K562 (cell line): ENCODE measurements at regions not wholly inside any gene's neighbourhood (a gene's known extent, or its start where the extent isn't known, plus 50 kb on each side); places are given as distances from the start of the nearest gene placed in this dataset.

Experiments
- ATAC-seq: fragments of 200-7000 bp; cut with Tn5 transposase; 3 replicates; pipeline ENCODE4 v1.9.1; 2020; ENCODE audit warnings: moderate library complexity
- BruUV-seq: library from RNA; stranded (reverse); fragments of 400-500 nt; replicated peaks from 2 replicates; lab custom pipeline; 2021; lab: Mats Ljungman, UMichigan
- CTCF ChIA-PET: fragments of 300-600 bp; formaldehyde crosslinking; extraction: SDS; loops from one replicate; lab custom pipeline; 2021; ENCODE audit warnings: low intra/inter-chr PET ratio; lab: Yijun Ruan, JAX
- POLR2A ChIA-PET: fragments of 300-600, 350-650 bp; sonication (Branson Sonifier 250); formaldehyde crosslinking; extraction: SDS; loops from one replicate; lab custom pipeline; 2021; ENCODE audit warnings: antibody characterized with exemption, inconsistent platforms; lab: Yijun Ruan, JAX
- DNase-seq, 4 experiments: peaks; one replicate each; pipeline versions ENCODE4 v3.0.0 to v3.0.0-alpha.2; 2011 to 2018; ENCODE audit warnings: low spot score in 3 of 4, mixed read lengths in 3 of 4; ENCODE audit errors: extremely low read depth in 1 of 4
- FAIRE-seq: peaks from 2 replicates; lab custom pipeline; 2011; peaks lifted over from hg19 to GRCh38; lab: Jason Lieb, UNC
- H2AFZ ChIP-seq: 2 replicates; pipeline ENCODE4 v1.6.0; 2011; ENCODE audit warnings: low read depth, low read length, control low read depth, inconsistent platforms
- H3K27ac ChIP-seq: fragments of 200-600 bp; 3 replicates; pipeline ENCODE4 v1.8.0; 2011; ENCODE audit warnings: low read depth, mild to moderate bottlenecking, control low read depth, inconsistent platforms, low read length, moderate library complexity, mixed read lengths; ENCODE audit errors: extremely low read depth
- H3K27me3 ChIP-seq, 2 experiments: fragments of 300-600 bp in 1 of 2; 2 replicates in 1 of 2; 3 replicates in 1 of 2; pipeline versions ENCODE4 v1.6.0 to v1.8.0; 2011; ENCODE audit warnings: inconsistent platforms in 2 of 2, low read length in 2 of 2, mild to moderate bottlenecking in 1 of 2, mixed read lengths in 1 of 2, moderate library complexity in 1 of 2; ENCODE audit not compliant: control insufficient read depth in 2 of 2, insufficient read depth in 2 of 2
- H3K36me3 ChIP-seq: fragments of 300-600 bp; 3 replicates; pipeline ENCODE4 v1.8.0; 2011; ENCODE audit warnings: mild to moderate bottlenecking, low read length, inconsistent platforms; ENCODE audit not compliant: control insufficient read depth, insufficient read depth
- H3K4me1 ChIP-seq, 2 experiments: fragments of 200-600 bp in 1 of 2; replicated peaks in 1 of 2; 2 replicates in 1 of 2; 3 replicates in 1 of 2; pipeline versions ENCODE4 v1.5.1 to v1.8.0; 2011; ENCODE audit warnings: inconsistent platforms in 2 of 2, low read length in 2 of 2, mild to moderate bottlenecking in 1 of 2, mixed read lengths in 1 of 2, moderate library complexity in 1 of 2; ENCODE audit not compliant: control insufficient read depth in 2 of 2, insufficient read depth in 2 of 2
- H3K4me2 ChIP-seq: 2 replicates; pipeline ENCODE4 v1.6.1; 2011; ENCODE audit warnings: low read length, control low read depth, inconsistent platforms, mixed read lengths; ENCODE audit not compliant: insufficient read depth
- H3K4me3 ChIP-seq: fragments of 200-600 bp; sonication (generic), shearing (Covaris generic); 2 replicates; pipeline ENCODE4 v1.5.1; 2016; ENCODE audit warnings: control low read depth, inconsistent platforms
- H3K79me2 ChIP-seq: fragments of 200-600 bp; 3 replicates; pipeline ENCODE4 v1.8.0; 2011; ENCODE audit warnings: low read length, inconsistent platforms; ENCODE audit not compliant: control insufficient read depth, insufficient read depth
- H3K9ac ChIP-seq, 2 experiments: 2 replicates each; pipeline versions ENCODE4 v1.6.0 to v1.6.1; 2011; ENCODE audit warnings: low read depth in 2 of 2, low read length in 2 of 2, control low read depth in 1 of 2, inconsistent platforms in 1 of 2, mild to moderate bottlenecking in 1 of 2, mixed read lengths in 1 of 2; ENCODE audit not compliant: insufficient read depth in 1 of 2
- H3K9me1 ChIP-seq: one replicate; pipeline ENCODE4 v1.6.0; 2011; ENCODE audit warnings: inconsistent platforms, mild to moderate bottlenecking, low read length, moderate library complexity; ENCODE audit not compliant: control insufficient read depth, insufficient read depth
- H3K9me3 ChIP-seq: replicated peaks from 2 replicates; pipeline ENCODE4 v1.5.1; 2011; ENCODE audit warnings: low read depth, low read length, inconsistent platforms; ENCODE audit not compliant: control insufficient read depth, insufficient read depth
- H4K20me1 ChIP-seq: replicated peaks from 2 replicates; pipeline ENCODE4 v1.6.1; 2011; ENCODE audit warnings: low read length, inconsistent platforms, mixed read lengths; ENCODE audit not compliant: control insufficient read depth, insufficient read depth
- C11orf30 ChIP-seq: fragments of 450-650 bp; IDR thresholded peaks from 2 replicates; pipeline ENCODE4 v1.6.1; 2016; ENCODE audit warnings: low read depth, mild to moderate bottlenecking
- CAMTA2 ChIP-seq: fragments of 250-450 bp; sonication (Bioruptor Pico); conservative IDR thresholded peaks from 2 replicates; pipeline ENCODE4 v1.5.1; 2022
- CBX1 ChIP-seq: sonication (generic); IDR thresholded peaks from 2 replicates; pipeline ENCODE4 v1.6.1; 2016; ENCODE audit warnings: antibody characterized with exemption, low read depth, mild to moderate bottlenecking
- E2F5 ChIP-seq: sonication (generic); formaldehyde crosslinking; IDR thresholded peaks from 2 replicates; pipeline ENCODE4 v1.8.0; 2022; ENCODE audit warnings: mild to moderate bottlenecking, missing genetic modification reagents
- EHMT2 ChIP-seq: fragments of 450-650 bp; IDR thresholded peaks from 2 replicates; pipeline ENCODE4 v1.6.1; 2018; ENCODE audit warnings: antibody characterized with exemption
- FOS ChIP-seq: IDR thresholded peaks from 3 replicates; pipeline ENCODE4 v1.6.1; 2011; ENCODE audit not compliant: insufficient read length; ENCODE audit errors: extremely low read depth
- GABPA ChIP-seq: fragments of 200-800 bp; sonication (Bioruptor generic); conservative IDR thresholded peaks from 2 replicates; pipeline ENCODE4 v1.6.1; 2016; ENCODE audit warnings: low read depth, missing genetic modification characterization, missing compliant biosample characterization
- HDAC1 ChIP-seq, 2 experiments: fragments of 450-650 bp; IDR thresholded peaks; 2 replicates each; pipeline ENCODE4 v1.6.1; 2016 to 2017; ENCODE audit warnings: inconsistent platforms in 1 of 2, mild to moderate bottlenecking in 1 of 2, moderate library complexity in 1 of 2
- HDAC8 ChIP-seq: fragments of 450-650 bp; IDR thresholded peaks from 2 replicates; pipeline ENCODE4 v1.6.1; 2016; ENCODE audit warnings: mild to moderate bottlenecking, missing genetic modification characterization, moderate library complexity, missing compliant biosample characterization
- KDM1A ChIP-seq, 2 experiments: fragments of 450-650 bp; IDR thresholded peaks; 2 replicates each; pipeline ENCODE4 v1.6.1; 2016; ENCODE audit warnings: mild to moderate bottlenecking in 2 of 2
- MAFG ChIP-seq: fragments of 450-650 bp; conservative IDR thresholded peaks from 2 replicates; pipeline ENCODE4 v1.6.1; 2016; ENCODE audit warnings: missing genetic modification characterization, missing compliant biosample characterization
- NCOA4 ChIP-seq: fragments of 450-650 bp; IDR thresholded peaks from 2 replicates; pipeline ENCODE4 v1.6.1; 2018; ENCODE audit warnings: mild to moderate bottlenecking; ENCODE audit not compliant: partially characterized antibody
- NRF1 ChIP-seq, 2 experiments: fragments of 450-650 bp; IDR thresholded peaks in 1 of 2; conservative IDR thresholded peaks in 1 of 2; 2 replicates each; pipeline ENCODE4 v1.6.1; 2014; ENCODE audit warnings: mild to moderate bottlenecking in 2 of 2
- SIN3B ChIP-seq: fragments of 450-650 bp; IDR thresholded peaks from 2 replicates; pipeline ENCODE4 v1.6.1; 2017; ENCODE audit warnings: low read depth, mild to moderate bottlenecking, moderate library complexity
- SMARCC2 ChIP-seq: fragments of 450-650 bp; IDR thresholded peaks from 2 replicates; pipeline ENCODE4 v1.6.1; 2017; ENCODE audit warnings: antibody characterized with exemption, moderate library complexity, mild to moderate bottlenecking, low read depth
- TFE3 ChIP-seq: fragments of 450-650 bp; formaldehyde crosslinking; IDR thresholded peaks from 2 replicates; pipeline ENCODE4 v1.4.0; 2020; ENCODE audit warnings: mild to moderate bottlenecking, mixed read lengths
- THRAP3 ChIP-seq: fragments of 450-650 bp; IDR thresholded peaks from 2 replicates; pipeline ENCODE4 v1.6.1; 2016; ENCODE audit warnings: mild to moderate bottlenecking, inconsistent platforms, borderline replicate concordance
- ZNF174 ChIP-seq: fragments of 250-450 bp; sonication (Bioruptor Pico); IDR thresholded peaks from 2 replicates; pipeline ENCODE4 v1.4.0; 2020; ENCODE audit warnings: mild to moderate bottlenecking
- ZNF274 ChIP-seq: IDR thresholded peaks from 2 replicates; pipeline ENCODE4 v1.6.1; 2011; ENCODE audit warnings: low read depth, mild to moderate bottlenecking, low read length, moderate library complexity, borderline replicate concordance
- ZNF316 ChIP-seq: fragments of 450-650 bp; IDR thresholded peaks from 2 replicates; pipeline ENCODE4 v1.6.1; 2016
- ZNF57 ChIP-seq: fragments of 450-650 bp; formaldehyde crosslinking; IDR thresholded peaks from 2 replicates; pipeline ENCODE4 v1.4.0; 2020; ENCODE audit warnings: mild to moderate bottlenecking, moderate library complexity
- ZNF79 ChIP-seq: fragments of 250-450 bp; sonication (Bioruptor Pico); IDR thresholded peaks from 2 replicates; pipeline ENCODE4 v1.4.0; 2020; ENCODE audit warnings: low read depth, mild to moderate bottlenecking, moderate library complexity
- ZNF830 ChIP-seq: fragments of 250-450 bp; sonication (Bioruptor Pico); IDR thresholded peaks from 2 replicates; pipeline ENCODE4 v1.5.0; 2021; ENCODE audit warnings: mild to moderate bottlenecking
- WGBS: fragments of 100-300 bp; shearing (Covaris generic); methylation state at CpG from one replicate; pipeline ENCODE4 v1.1.6; 2016; ENCODE audit warnings: low coverage, mixed read lengths; ENCODE audit not compliant: insufficient coverage; ENCODE audit errors: missing lambda C conversion rate; 5-methylcytosine and 5-hydroxymethylcytosine counted together
- in situ Hi-C: fragments of 300-500 bp; cut with MboI; formaldehyde crosslinking; loops from 4 replicates; pipeline ENCODE4 v1.15.0; 2018; ENCODE audit warnings: inconsistent platforms, mixed read lengths
- intact Hi-C: fragments of 100-400 bp; cut with micrococcal nuclease; formaldehyde crosslinking; loops from 2 replicates; pipeline ENCODE4 v1.14.2; 2022

GRCh38 chr5:163369776-163370385 lies 67.5 kb upstream of the CCNG1 start:
- intact Hi-C loops = no loop called here
- DNase-seq = no peak
- Histone ChIP-seq H3K27ac (no peak overlapping the region), H3K4me2 (no peak overlapping the region), H2AFZ (no peak overlapping the region), H3K4me3 (no peak overlapping the region), H3K79me2 (no peaks in the 10 kb centered on the region), H3K9me1 (no peaks in the 10 kb centered on the region), H4K20me1 (no peaks in the 10 kb centered on the region), H3K4me1 (no peaks in the 10 kb centered on the region; a peak in 1 of 5 replicates), H3K9me3 (no peaks in the 10 kb centered on the region), H3K36me3 (no peaks in the 10 kb centered on the region), H3K9ac (no peak overlapping the region), H3K27me3 (no peaks in the 10 kb centered on the region)
- ChIA-PET CTCF (no interaction called here), POLR2A (no interaction called here)
- in situ Hi-C loops = no loop called here
- WGBS = 15% methylated on average over 1 of the region's 1 CpG
- TF ChIP-seq SIN3B (no peak), KDM1A (IDR thresholded peaks at IDR 0.05) (no peak), THRAP3 (no peak), EHMT2 (no peak), CBX1 (no peak), E2F5 (CRISPR knock-in tag) (no peak), FOS (no peak), CAMTA2 (no peak), MAFG (tag) (0 out of 2 replicates have a peak, but pooled peaks have one; percentile 40), NCOA4 (no peak), SMARCC2 (no peak), HDAC8 (tag) (no peak), ZNF316 (peak; percentile 67; the same call in 1 of the 2 replicates), TFE3 (CRISPR knock-in tag) (no peak), HDAC1 (IDR thresholded peaks at IDR 0.05) (no peak), GABPA (tag) (no peak), ZNF174 (CRISPR knock-in tag) (no peak), ZNF57 (CRISPR knock-in tag) (no peak), NRF1 (conservative IDR thresholded peaks at IDR 0.05 in 1 of 2, IDR thresholded peaks at IDR 0.05 in 1 of 2) (no peak), ZNF79 (CRISPR knock-in tag) (no peak), ZNF830 (no peak), ZNF274 (no peak), C11orf30 (peak; percentile 50; the same call in 1 of the 2 replicates)
- ATAC-seq = no peak
- BruUV-seq = no TSS peak
- FAIRE-seq = no peak
